Esophagus (tissue), 2 donors: ENCODE measurements at regions not wholly inside any gene's neighbourhood (a gene's known extent, or its start where the extent isn't known, plus 50 kb on each side); places are given as distances from the start of the nearest gene placed in this dataset.

ENCODE experiments used
- H3K27ac ChIP-seq, 2 donors: one replicate each; pipeline ENCODE4 v1.5.1; 2013; ENCODE audit warnings: low read depth in 2 of 2, mild to moderate bottlenecking in 2 of 2, inconsistent platforms in 1 of 2, low read length in 1 of 2, moderate library complexity in 1 of 2
- H3K27me3 ChIP-seq, 2 donors: one replicate each; pipeline ENCODE4 v1.6.1; 2013; ENCODE audit warnings: low read length in 2 of 2, control low read depth in 1 of 2, mild to moderate bottlenecking in 1 of 2; ENCODE audit not compliant: insufficient read depth in 2 of 2, control insufficient read depth in 1 of 2
- H3K36me3 ChIP-seq, 2 donors: one replicate each; pipeline ENCODE4 v1.6.1; 2013; ENCODE audit warnings: low read length in 1 of 2; ENCODE audit not compliant: control insufficient read depth in 2 of 2, insufficient read depth in 2 of 2
- H3K4me1 ChIP-seq, 2 donors: one replicate each; pipeline ENCODE4 v1.6.1; 2013; ENCODE audit warnings: low read length in 1 of 2; ENCODE audit not compliant: control insufficient read depth in 2 of 2, insufficient read depth in 2 of 2
- H3K4me3 ChIP-seq, 2 donors: one replicate each; pipeline ENCODE4 v1.5.1; 2013; ENCODE audit warnings: low read length in 2 of 2, mild to moderate bottlenecking in 2 of 2, low read depth in 1 of 2, moderate library complexity in 1 of 2
- H3K9me3 ChIP-seq, 2 donors: one replicate each; pipeline ENCODE4 v1.6.1; 2013; ENCODE audit warnings: mild to moderate bottlenecking in 2 of 2, low read depth in 1 of 2, low read length in 1 of 2, moderate library complexity in 1 of 2; ENCODE audit not compliant: control insufficient read depth in 2 of 2, insufficient read depth in 1 of 2
- WGBS, 2 donors: extraction: QIAGEN DNeasy Blood & Tissue Kit; methylation state at CpG; one replicate each; pipeline ENCODE4 v1.1.7; 2013; 5-methylcytosine and 5-hydroxymethylcytosine counted together
- donor health status: healthy with polysubstance abuse.
- donor health status: Bipolar disorder and iron deficiency.

DNA sequence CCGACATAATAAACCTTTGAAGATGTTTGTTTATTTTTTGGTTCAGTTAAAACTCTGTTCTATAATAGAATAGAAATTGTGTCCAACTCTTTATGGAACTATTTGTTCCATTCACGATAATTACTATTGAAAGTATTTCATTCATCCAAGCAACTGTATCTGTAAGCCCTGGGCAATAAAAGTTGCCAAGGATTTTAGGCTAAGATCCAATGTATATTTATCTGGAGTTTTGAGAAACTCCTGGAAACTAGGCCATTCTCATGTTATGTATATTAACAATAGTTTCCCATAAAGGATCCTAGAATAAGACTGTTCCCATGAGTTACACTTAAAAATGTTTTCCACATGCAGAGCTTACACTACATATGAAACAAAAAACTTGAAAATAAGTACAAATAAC is 261.6 kb downstream of the SLITRK6 start:
- Histone ChIP-seq H3K27me3 (no peaks in the 10 kb centered on the region), H3K9me3 (no peaks in the 10 kb centered on the region), H3K4me3 (no peak overlapping the region), H3K27ac (no peak overlapping the region), H3K36me3 (no peaks in the 10 kb centered on the region), H3K4me1 (no peaks in the 10 kb centered on the region)
- 38 to 54% methylated on average over 2 of the region's 2 CpGs for WGBS, 2 donors

DNA sequence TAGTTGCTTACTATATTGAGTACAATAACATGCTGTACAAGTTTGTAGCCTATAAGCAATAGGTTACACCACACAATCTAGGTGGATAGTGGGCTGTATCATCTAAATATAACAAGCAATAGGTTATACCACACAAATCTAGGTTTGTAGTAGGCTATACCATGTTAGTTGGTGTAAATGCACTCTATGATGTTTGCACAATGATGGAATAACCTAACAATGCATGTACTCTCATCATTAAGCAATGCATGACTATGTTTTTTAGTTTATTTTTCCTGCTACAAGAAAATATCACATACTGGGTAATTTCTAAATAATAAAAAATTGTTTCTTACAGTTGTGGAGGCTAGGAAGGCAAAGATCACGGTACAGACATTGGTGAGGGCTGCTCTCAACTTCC is 262.5 kb downstream of the SLITRK6 start:
- no peaks in the 10 kb centered on the region for H3K36me3 ChIP-seq
- WGBS, 2 donors: 68 to 82% methylated on average over 1 of the region's 1 CpG

DNA sequence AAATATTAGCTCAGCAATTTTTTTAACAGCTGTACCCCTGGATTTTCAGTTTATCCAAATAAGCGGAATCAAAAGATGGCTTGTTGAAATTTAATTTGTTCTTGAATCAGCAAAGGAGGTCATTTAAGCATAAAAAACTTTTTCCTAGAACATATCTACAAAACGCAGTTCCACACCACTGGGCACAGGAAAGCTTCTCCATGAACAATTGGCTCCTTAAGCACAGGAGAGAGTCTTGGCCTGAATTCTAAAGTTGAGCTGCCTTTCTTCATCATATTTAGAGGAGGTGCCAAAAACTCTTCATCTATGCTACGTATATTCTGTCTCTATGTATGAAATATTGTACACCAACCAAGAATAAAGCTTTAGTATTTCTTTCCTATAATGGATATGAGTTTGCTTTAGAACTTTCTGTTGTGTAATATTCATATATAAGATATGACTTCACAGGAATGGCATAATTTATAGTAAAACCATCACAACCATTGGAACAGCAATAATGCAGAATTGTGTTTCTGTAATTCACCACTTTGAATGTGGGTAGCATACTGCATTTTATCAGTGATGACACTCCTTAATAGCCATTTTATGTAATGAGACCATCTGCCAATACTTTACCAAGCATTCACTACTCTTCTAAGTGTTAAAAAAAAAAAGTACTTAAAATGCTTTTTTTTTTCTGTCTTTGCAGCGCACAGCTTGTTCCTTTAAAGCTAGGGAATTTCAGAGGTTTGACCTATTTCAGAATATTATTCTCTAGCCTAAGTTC is 263.7 kb downstream of the SLITRK6 start:
- WGBS, 2 donors: 74 to 88% methylated on average over 4 of the region's 4 CpGs
- H3K9me3 ChIP-seq: no peaks in the 10 kb centered on the region
- H3K4me3 ChIP-seq: no peak overlapping the region
- H3K4me1 ChIP-seq: no peaks in the 10 kb centered on the region
- H3K27ac ChIP-seq: no peak overlapping the region
- H3K27me3 ChIP-seq: no peaks in the 10 kb centered on the region
- H3K36me3 ChIP-seq: no peaks in the 10 kb centered on the region

More for the DNA sequence above, 262.5 kb downstream of the SLITRK6 start:
- Histone ChIP-seq H3K27ac (no peak overlapping the region), H3K27me3 (no peaks in the 10 kb centered on the region), H3K4me1 (no peaks in the 10 kb centered on the region), H3K4me3 (no peak overlapping the region), H3K9me3 (no peaks in the 10 kb centered on the region)

DNA sequence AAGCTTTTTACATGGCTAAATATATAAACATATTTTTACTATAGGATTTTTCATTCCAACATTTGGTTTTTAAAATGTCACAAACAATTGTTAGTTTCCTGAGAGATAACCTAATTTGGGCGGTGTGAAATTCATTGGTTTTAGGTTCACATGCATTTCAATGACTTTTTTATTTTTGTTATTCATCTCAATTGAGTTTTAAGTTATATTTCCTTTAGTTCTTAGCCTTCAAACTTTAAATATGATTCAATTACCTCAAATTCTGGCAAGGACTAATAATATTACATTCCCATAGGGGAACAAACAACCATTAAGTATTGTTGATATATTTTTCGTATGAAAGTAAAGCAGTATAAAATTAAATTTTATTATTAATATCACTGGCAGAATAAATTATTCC is 265.3 kb downstream of the SLITRK6 start:
- Histone ChIP-seq H3K9me3 (no peaks in the 10 kb centered on the region), H3K27ac (no peak overlapping the region), H3K4me3 (no peak overlapping the region), H3K4me1 (no peaks in the 10 kb centered on the region), H3K27me3 (no peaks in the 10 kb centered on the region), H3K36me3 (no peaks in the 10 kb centered on the region)
- WGBS, 2 donors: 84 to 89% methylated on average over 2 of the region's 2 CpGs

DNA sequence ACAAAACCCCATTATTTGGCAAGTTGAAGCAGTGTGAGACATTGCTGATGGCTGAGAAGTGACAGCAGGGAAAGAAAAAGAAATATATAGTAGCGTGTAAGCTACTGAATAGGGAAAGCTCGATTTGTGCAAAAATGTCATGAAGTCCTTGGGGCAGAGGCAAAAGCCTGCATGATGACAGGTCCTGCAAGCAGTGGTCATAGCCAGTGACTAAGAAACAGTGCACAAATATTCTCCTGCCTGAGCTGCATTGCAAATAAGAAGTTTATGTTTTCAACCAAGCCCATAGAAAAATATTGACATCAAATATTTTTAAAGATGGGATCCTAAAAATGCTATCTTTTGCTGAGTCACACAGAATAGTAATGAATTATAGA is 270.0 kb downstream of the SLITRK6 start:
- no peaks in the 10 kb centered on the region for H3K4me1 ChIP-seq
- H3K36me3 ChIP-seq: no peaks in the 10 kb centered on the region
- H3K27me3 ChIP-seq: no peaks in the 10 kb centered on the region
- no peaks in the 10 kb centered on the region for H3K9me3 ChIP-seq
- H3K27ac ChIP-seq: no peak overlapping the region
- WGBS, 2 donors: 54 to 68% methylated on average over 2 of the region's 2 CpGs
- H3K4me3 ChIP-seq: no peak overlapping the region

DNA sequence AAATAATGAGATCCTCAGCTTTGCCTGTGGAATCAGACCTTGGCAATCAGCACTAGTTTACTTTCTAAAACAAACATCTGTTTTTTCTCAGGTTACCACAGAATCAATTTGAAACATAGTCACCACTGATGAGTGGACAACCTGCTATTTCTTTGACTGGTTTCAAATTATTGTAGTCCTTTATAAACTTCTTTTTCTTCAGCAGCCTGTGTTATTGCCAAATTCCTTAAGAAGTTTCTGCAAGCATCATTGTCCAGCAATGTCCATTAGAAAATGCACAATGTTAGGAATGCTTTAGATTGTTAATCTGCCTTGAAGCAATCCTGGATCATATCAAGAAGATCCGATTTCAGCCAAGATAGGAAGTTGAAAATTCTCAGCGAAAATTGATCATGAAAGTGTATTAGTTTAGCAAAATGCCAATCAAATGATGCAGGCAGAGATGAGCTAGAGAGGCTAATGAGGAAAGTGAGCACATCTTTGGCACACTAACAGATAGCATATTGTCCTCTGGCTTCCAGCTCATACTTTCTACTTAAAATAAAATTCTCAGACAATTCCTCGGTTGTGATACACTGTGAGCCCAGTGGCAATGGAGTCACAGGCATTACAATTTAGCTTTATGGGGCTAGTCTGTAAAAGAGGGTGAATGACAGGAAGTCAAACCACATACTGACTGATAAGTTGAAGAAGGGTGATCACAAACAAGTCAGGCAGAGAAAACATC is 270.6 kb downstream of the SLITRK6 start:
- Histone ChIP-seq H3K9me3 (no peaks in the 10 kb centered on the region), H3K27me3 (no peaks in the 10 kb centered on the region), H3K36me3 (no peaks in the 10 kb centered on the region), H3K4me3 (no peak overlapping the region), H3K4me1 (no peaks in the 10 kb centered on the region), H3K27ac (no peak overlapping the region)
- WGBS, 2 donors: 44 to 52% methylated on average over 3 of the region's 3 CpGs

DNA sequence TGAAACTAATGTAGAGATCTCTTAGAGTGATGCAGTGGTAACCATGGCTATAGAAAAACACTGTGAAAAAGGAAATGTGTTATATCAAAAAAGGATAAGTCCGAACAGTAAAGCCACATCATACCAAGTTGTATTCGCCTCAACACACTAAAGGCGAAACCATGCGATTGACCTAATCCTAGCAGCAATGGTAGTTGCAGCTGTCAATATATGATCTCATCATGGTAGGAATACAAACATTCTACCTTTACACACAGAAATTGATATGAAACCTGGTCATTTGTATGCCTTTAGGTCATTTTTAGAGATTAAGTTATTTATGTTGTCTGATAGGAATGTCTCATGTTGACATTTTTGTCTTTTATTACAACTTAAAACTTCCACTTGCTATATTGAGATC is 271.9 kb downstream of the SLITRK6 start:
- Histone ChIP-seq H3K36me3 (no peaks in the 10 kb centered on the region), H3K4me1 (no peaks in the 10 kb centered on the region), H3K9me3 (no peaks in the 10 kb centered on the region), H3K27me3 (no peaks in the 10 kb centered on the region), H3K4me3 (no peak overlapping the region), H3K27ac (no peak overlapping the region)
- WGBS, 2 donors: 94 to 95% methylated on average over 4 of the region's 4 CpGs

DNA sequence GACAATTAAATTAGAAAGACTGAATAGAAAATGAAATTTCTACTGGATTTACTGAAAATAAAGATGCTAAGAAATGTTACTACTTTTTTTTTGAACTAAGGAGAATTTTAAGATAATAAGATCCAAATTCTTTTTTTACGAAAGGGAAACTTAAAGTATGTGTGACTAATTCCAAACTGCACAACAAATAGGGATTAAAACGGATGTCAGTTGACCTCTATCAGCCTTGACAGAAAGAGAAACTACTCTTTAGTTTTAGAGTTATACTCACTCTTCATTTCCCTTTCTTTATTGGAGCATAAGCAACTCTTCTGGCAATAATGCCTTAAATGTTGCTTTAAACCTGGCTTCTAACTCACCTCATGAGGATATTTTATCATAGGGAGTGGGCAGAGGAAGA is 273.8 kb downstream of the SLITRK6 start:
- no peak overlapping the region for H3K27ac ChIP-seq
- 49 to 56% methylated on average over 2 of the region's 2 CpGs for WGBS, 2 donors
- H3K36me3 ChIP-seq: no peaks in the 10 kb centered on the region
- no peaks in the 10 kb centered on the region for H3K27me3 ChIP-seq
- H3K9me3 ChIP-seq: no peaks in the 10 kb centered on the region
- no peak overlapping the region for H3K4me3 ChIP-seq
- H3K4me1 ChIP-seq: no peaks in the 10 kb centered on the region

DNA sequence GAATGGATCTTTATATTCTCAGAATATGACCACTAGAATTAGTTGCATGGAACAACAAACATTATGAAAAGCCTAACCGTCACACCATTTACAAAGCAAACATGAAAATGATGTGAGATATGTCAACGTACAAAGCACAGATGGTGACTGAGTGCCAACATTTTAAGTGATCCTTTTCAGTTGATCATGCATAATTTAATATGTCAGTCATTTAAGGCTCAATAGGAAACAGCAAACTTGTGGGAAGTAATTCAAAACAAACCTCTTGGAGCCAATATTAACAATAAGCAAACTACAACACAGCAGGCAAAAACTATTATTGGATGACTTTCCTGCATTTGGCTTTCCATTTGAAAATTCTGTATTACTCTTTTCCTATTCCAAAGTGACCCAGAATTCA is 277.6 kb downstream of the SLITRK6 start:
- Histone ChIP-seq H3K9me3 (no peaks in the 10 kb centered on the region), H3K4me3 (no peak overlapping the region), H3K4me1 (no peaks in the 10 kb centered on the region), H3K27me3 (no peaks in the 10 kb centered on the region), H3K36me3 (no peaks in the 10 kb centered on the region), H3K27ac (no peak overlapping the region)
- 30 to 33% methylated on average over 2 of the region's 2 CpGs for WGBS, 2 donors

DNA sequence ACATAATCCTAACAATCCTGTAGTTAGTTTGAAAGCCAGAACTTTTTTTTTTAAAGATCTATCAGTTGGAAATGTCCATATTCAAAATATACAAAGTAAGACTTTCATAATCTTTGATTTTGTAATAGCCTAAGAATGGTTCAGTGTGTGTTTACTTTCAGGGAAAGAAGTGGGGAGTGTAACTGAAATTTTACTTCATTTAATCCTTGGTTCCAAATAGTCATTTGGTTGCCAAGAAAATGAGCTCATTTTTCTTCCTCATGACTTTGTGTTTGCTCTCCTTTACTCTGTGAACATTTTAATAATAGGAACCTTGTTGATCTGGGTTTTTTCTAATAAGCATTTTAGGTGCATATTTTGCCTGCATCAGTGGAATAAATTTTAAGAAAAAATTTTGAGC is 278.8 kb downstream of the SLITRK6 start:
- Histone ChIP-seq H3K9me3 (no peaks in the 10 kb centered on the region), H3K4me1 (no peaks in the 10 kb centered on the region), H3K4me3 (no peak overlapping the region), H3K27me3 (no peaks in the 10 kb centered on the region), H3K36me3 (no peaks in the 10 kb centered on the region), H3K27ac (no peak overlapping the region)
